Myocyte (in vitro differentiated cells): ENCODE measurements at regions not wholly inside any gene's neighbourhood (a gene's known extent, or its start where the extent isn't known, plus 50 kb on each side); places are given as distances from the start of the nearest gene placed in this dataset.

ENCODE experiments used
- DNase-seq: peaks from one replicate; pipeline ENCODE4 v3.0.0-alpha.2; 2012; ENCODE audit warnings: low read depth

DNA sequence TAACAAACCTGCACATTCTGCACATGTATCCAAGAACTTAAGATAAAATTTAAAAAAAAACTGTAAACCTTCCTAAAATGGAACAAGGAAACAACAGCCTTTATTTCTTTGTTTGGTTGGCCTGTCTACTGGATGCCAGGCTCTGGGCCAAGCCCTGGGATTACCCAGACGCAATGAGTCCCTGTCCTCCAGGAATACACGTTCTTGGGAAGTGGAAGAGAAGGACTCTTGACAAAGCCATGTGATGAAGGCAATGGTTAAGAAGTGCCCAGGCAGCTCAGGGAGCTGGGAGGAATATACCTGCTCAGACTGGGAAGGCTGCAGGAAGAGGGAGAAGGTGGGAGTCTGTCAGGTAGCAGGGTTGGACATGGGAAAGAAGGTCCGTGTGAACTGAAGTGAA is 115.4 kb downstream of the AXIN2 start:
- no peak for DNase-seq

DNA sequence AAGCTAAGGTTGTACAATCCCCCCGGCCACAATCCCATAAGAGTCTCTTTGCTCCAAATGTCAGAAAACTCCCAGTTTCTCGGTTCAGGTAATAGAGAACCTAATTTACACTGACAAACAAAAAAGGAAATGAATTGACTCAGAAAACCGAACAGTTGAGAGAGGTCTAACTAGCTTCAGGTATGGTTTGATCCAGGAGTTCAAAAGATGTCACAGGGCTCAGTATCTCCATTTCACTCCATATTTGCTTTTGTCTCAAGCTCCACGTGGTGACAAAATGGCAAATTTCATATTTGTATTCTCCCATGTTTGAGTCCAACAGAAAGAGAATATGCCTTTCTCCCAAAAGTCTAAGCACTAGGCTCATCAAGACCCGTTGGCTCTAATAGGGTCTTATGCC is 117.4 kb downstream of the AXIN2 start:
- no peak for DNase-seq

DNA sequence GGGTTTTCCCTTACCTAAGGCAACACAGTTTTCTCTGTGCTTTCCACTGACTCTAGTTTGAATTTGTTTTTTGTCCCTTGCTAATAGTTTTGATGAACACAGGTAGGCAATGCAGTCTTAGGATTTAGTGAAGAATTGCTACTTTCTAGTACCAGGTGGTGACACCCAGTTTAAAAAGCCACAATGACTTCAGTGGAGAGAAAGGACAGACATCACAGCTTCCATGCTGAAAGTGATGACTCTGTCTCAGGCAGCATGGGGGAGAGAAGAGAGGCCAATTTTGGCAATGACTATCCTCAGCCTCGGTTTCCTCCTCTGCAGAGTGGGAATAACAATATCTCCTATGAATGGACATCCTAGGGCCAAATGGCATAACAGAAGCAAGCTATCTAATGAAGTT is 118.8 kb downstream of the AXIN2 start:
- DNase-seq = no peak

DNA sequence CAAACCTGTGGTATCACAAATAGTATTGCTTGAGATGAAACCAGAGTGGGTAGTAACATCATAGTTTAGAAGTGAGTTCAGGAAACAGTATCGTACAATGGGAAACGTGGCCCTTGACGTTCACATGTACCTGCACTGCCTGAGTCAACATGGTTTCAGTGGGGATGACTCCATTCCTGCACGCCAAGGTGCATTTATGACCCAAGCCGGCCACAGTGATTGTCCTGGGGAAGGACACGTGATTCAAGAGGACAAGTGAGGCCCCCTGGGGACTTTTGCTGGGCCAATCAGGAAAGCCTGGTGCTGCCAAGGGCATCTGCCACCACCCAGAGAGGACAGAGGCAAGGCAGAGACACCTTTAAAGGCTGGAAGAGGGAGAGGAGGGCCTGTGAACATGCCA is 119.2 kb downstream of the AXIN2 start:
- no peak for DNase-seq

DNA sequence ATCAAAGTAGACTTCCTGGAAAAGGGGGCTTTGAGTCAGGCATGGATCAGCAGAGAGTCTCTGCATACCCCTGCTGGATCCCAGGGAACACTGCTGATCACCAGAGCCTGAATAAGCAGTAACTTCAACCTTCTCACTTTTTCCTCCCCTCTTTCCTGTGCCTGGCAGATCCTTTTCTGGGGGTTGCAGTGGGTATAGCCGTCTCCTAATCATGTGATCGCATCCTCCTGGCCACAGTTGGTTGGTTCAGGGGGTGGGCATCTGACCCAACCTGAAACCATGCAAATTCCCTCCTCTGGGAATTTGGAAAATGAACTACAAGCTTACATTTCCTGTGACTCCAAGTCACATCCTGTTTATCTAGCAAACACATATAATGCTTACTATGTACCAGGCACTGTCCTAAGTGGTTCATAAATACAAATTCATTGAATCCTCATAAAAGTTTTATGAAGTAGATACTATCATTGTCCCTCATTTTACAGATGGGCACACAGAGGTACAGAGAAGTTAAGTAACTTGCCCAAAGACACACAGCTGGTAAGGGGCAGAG is 120.3 kb downstream of the AXIN2 start:
- no peak for DNase-seq

DNA sequence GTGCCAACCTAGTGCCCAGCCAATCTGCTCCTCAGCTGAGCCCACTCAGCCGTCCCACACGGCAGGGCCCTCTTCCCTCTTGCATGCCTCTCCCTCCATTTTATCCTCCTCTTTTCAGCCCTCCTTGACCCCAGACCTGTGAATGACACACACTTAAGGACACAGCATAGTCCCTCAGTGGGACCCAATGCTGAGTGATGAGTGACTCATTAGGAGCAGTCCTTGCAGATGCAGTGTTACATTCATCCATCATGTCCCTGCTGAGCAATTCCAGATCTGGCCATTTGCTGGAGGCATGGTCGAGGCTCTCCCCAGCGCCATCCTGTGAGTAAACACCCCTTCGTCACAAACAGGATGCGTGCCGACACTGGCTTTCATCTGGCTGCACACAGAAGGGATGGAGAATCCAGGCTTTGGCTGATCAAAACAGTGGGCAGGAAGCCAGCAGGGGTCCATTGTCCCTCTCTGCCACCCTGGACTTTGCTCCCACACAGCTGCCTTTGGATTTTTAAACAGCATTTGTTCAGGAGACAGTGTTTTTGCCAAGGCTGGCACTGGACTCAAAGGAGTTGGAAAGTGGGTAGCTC is 122.6 kb downstream of the AXIN2 start:
- no peak for DNase-seq

DNA sequence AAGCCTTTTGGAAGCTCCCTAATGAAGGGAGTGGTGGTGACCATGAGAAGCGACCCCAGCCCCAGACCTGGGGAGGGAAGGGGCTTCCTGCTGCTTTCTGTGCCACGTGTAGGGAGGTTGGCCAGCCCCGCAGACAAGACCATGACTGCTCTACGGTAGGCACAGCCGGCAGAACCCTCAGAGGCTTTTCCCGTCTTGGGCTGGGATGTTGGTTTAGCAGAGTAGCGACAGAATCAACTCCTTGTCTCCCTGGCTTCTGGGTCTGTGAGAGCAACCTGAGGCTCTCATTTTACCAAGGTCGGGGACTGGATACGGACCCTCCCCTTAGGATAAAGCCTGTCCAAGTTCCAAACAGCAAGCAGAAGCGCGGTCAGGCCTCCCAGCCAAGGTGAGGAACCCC is 123.3 kb downstream of the AXIN2 start:
- DNase-seq = no peak

DNA sequence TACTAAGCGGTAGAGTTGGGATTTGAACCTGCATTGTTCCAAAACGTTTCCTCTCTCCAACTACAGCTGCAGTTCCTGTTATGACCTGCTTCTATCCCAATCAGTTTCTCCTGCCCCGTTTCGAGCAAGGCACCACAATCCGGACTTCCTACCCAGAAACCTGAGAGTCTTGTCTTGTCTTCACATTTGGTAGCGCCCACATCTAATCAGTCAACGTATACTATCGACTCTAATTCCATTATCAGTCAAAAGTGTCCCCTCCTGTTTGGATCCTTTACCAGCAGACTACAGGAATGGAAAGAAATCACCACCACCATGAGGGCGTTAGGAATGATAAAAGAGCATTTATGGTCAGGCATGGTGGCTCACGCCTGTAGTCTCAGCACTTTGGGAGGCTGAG is 124.6 kb downstream of the AXIN2 start:
- DNase-seq = no peak

DNA sequence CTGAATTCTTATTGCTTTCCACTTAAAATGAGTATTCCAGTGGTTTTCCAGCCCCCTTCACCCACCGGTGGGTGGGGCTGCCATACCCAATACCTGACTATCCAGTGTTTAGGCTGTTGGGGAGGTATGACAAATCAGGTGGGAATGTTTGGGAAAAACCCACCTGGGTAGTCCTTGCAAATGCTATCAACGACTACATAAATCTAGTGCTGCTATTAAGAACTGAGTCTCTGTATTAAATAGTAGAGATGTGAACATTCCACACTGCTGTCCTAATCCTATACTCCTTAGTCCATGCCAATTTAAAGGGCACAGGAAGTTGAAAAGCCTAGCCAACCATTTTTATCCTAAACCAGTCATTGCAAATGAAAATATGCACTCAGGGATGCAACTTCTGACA is 126.6 kb downstream of the AXIN2 start:
- DNase-seq = no peak

DNA sequence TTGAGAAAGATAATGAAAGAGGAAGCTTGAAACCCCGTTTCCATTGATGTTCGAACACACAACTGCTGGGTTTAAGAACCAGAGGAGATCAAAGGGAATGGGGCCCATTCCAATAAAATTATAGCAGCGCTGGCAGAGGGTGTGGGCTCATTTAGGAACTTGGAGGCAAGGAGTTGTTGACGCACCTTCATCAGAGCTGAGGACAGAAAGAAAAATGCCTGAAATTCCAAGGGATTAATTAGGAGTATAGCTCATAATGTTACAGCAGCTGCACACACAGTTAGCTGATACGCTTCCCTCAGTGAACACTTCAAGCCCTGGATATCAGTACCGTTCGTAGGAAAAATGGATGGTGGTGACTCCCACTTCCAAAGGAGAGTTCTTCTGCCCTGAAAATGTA is 127.2 kb downstream of the AXIN2 start:
- DNase-seq = peak; percentile 48

DNA sequence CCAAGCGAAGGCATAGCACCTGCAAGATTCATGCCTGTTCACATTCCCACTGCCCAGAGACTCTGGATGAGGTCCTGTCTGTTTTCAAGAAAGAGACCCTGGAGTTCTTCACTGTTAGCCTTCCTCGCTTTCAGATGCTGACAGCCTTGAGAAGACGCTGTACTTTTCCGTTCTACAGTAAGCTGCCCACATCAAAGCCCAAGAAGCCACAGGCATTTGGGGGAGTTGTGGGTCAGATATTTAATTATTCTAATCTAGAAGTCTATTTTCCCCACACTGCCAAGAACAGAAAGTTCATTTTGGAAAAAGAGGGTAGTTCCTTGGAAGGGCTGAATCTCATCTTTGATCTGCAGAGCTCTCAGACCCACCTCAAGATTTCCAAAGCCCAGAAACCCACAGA is 127.9 kb downstream of the AXIN2 start:
- DNase-seq = no peak

DNA sequence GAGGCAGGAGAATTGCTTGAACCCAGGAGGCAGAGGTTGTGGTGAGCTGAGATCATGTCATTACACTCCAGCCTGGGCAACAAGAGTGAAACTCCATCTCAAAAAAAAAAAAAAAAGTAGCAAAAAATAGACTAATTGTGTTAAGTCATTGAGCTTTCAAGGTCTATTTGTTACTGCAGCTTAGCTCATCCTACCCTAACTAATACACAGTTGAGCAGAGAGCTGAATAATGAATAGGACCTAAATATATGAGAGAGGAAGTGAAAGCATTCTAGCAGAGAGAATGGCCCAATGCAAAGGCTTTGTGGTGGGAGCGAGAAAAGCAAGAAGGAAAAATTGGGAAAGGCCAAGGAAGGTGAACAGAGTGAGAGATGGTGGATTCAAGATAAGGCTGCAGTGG is 128.3 kb downstream of the AXIN2 start:
- no peak for DNase-seq

DNA sequence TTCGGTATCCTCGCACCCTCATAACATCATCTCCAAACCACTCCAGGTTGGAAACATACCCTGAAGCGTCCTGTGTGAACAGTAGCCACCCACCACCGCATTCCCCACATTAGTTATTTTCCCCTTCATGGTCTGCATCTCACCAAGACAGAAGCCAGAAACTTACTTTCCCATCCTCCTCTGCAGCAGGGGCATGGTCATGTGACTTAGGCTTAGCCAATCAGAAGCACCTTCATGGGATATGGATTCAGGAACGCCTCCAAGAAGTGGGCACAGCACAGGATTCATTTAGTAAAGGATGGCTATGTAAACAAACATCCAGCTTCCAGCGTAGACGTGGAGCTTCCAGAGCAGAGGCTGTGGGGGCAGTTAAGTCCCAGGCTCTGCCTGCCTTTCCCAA is 130.3 kb downstream of the AXIN2 start:
- no peak for DNase-seq

DNA sequence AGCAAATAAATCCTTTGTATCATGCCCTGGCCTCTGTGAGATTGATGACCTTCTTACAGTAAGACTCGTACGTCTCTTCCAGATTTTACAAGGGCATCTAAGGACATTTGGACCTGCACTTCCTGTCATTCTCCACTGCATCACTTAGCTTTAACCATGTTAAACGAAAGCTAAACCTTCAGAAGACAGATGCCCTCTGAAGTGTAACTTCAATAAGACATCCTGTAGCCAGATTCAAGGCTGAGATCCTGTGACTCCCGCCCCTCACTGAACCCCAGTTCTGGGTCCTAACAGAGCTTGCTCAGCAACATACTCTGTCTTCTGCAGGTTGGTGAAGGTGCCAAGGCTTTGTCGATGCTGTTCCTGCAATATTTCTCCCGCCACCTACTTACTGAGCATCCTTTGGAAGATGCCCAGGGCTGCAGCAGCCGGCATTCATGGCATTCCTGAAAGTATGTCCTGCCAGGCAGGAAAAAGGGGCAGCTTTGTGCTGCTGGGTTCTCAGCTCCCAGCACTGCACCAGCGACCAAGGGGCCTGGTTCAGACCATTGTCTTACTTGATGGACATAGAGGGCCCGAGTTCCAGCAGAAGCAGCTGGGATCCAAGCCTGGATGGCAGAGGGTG is 131.1 kb downstream of the AXIN2 start:
- DNase-seq = no peak

DNA sequence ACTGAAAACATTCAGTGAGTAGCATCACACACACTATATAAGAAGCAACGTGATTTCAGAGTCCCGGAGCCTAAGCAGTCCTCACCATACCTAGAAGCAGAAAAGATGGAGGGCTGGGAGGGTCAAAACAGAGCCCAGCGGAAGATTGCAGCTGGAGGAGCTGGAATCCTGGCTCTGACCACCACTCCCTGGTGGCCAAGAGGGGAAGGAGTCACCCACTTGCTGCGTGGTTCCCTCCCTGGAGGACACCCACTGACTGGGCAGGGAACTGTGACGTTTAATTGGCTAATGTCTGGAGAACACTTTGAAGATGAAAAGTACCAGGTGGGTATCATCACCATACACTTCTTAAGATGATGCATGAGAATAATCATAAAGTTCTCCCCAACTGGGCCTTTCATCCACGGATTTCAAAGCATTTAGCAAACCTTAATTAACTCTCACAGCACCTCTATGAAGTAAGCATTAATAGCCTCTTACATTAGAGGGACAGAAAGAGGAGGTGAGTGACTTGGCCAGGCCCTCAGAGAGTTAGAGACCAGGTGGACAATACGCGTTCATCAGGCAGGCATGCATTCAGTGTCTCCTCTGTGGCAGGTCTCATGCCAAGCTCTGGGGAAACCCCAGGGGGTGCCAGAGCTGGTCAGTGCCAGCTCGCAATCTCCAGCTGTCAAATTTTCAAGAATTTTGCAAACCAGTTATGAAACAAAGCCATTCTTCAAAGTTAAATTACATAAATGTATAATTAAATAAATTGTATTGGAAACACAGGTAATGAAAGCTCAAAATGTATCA is 137.9 kb downstream of the AXIN2 start:
- no peak for DNase-seq

DNA sequence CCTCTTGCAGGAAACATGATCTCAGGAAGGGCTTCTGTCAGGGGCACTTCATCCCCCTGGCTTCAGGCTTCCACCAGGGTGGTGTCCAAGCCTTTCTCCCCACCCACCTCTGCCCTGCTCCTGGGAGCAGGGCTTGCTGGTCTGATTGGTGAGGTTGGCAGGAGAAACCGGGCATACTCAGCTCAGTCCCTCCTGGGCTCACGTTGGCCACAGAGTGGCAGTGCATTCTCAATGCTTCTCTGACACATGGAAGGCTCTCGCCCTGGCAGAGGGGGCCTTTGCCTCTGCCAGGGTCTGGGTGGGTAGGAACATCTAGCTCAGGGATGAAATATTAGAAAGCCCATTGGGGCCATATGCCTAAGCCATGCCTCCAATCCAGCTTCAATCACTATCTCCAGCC is 142.8 kb downstream of the AXIN2 start:
- peak; percentile 9 for DNase-seq

DNA sequence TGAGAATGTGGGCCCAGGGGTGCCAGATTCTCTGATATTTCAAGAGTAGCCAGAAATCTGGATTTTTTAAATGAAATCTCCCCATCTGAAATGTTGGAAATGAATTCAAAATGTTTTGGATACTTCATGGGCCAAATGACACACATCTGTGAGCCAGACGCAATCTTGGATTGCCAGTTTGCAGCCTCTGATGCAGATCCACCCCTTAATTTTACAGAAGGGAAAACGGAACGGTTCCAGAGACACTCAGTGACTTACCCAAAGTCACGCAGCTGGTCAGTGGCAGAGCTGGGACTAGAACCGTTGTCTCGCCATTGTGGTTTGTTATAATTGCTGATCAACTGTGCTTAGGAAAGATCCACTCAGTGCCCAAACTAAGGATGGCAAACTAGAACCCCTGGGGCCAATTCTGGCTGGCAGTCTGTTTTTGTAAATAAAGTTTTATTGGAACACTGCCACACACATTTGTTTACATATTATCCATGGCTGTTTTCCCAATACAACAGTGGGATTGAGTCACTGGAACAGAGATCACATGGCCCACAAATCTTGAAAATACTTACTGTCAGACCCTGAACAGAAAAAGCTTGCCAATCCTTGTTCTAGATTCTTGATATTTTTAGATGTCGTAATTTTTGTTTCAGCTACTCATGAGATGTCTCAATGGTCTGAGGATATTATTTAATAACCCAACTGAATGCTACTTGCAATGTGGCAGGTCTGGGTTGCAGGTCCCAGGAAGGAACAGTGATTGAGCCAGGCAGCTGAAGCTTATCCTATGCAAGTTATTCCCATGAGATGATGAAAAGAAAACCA is 143.8 kb downstream of the AXIN2 start:
- DNase-seq = no peak

DNA sequence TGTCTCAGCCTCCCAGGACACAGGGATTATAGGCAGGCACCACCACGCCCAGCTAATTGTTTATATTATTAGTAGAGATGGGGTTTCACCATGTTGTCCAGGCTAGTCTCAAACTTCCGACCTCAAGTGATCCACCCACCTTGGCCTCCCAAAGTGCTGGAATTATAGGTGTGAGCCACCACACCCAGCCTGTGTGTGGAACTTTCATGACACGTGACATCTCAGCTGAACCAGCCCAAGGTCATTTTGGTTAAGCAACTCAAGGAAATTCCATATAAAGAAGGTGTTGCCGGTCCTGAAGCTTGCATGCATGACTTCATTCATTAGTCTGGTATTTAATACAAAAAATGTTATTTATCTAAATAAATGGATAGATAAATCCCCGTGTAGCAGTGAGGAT is 145.5 kb downstream of the AXIN2 start:
- DNase-seq = no peak

DNA sequence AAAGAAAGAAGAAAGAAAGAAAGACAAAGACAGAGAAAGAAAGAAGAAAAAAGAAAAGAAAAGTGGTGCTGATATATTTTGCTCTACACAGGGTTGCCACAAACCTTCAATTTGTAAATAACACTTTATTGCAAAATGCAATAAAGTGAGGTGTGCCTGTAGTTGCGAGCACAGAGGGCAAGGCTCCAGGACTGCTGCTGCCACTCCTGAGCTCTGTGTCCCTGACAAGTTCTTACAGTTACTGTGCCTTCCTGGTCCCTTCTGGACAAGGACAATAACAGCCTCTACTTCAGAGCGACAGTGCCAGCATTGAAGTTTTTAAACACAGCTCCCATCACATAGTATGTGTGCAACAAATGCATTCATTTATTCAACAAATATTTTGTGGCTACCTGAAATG is 148.1 kb downstream of the AXIN2 start:
- no peak for DNase-seq

DNA sequence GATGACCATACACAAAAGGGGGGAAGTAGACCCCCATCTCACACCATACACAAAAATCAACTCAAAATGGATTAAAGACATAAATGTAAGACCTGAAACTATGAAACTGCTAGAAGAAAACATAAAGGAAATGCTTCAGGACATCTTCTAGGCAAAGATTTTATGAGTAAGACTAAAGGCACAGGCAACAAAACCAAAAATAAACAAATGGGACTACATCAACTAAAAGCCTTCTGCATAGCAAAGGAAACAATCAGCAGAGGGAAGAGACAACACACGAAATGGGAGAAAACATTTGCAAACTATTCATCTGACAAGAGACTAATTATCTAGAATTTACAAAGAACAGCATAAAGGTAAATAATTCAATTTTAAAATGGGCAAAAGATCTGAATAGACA is 152.1 kb downstream of the AXIN2 start:
- no peak for DNase-seq

DNA sequence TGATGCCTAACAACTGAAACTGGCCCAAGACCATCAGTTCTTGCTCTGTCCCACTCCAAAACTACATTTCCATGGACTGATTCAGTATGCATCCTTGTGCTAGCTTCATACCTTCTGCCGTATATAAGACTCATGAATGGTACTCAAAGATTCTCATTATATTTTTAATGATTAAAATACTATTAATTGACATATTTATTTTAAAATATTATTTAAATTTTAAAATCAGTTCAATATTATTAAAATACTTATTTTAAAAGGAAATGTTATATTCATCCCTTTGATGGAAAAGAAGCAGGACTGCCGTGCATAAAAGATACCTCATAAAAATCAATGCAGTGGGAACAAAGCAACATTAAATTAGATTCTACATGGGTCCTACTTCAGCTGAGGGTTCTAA is 153.4 kb downstream of the AXIN2 start:
- no peak for DNase-seq

DNA sequence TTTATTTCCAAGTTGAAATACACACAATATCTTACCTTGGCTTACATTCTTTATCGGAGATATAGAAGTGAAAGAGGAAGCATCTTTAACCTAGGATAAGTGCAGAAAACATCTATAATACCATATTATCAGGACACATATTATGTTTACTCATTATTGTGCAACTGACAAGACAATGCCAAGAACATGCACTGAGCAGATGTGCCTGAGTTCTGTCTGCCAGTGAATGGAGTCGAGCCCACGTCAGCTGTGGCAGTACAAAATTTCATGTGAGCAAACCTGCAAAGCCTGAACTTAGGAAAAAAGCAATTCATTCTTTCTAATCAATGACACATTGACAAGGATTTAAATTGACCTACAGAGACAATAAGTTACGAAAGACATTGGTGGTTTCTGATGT is 154.4 kb downstream of the AXIN2 start:
- DNase-seq = no peak
